GM23338 (cell line): ENCODE measurements at regions not wholly inside any gene's neighbourhood (a gene's known extent, or its start where the extent isn't known, plus 50 kb on each side); places are given as distances from the start of the nearest gene placed in this dataset.

Experiments used
- ATAC-seq: fragments of 200-7000 bp; cut with Tn5 transposase; 3 replicates; pipeline ENCODE4 v1.9.1; 2020
- DNase-seq: peaks from one replicate; pipeline ENCODE4 v3.0.0-alpha.2; 2015; ENCODE audit warnings: low spot score
- H2AFZ ChIP-seq: fragments of 200-600 bp; sonication (generic); 2 replicates; pipeline ENCODE4 v1.8.0; 2016; ENCODE audit warnings: antibody characterized with exemption, mild to moderate bottlenecking, moderate library complexity
- H3F3A ChIP-seq: fragments of 200-600 bp; sonication (generic); replicated peaks from 2 replicates; pipeline ENCODE4 v1.8.0; 2017; ENCODE audit warnings: antibody characterized with exemption, mixed run types, low read depth
- H3K27ac ChIP-seq: fragments of 200-600 bp; sonication (generic); 2 replicates; pipeline ENCODE4 v1.6.1; 2016; ENCODE audit warnings: low read depth
- H3K27me3 ChIP-seq: fragments of 200-600 bp; sonication (generic); 2 replicates; pipeline ENCODE4 v1.8.0; 2016; ENCODE audit warnings: mild to moderate bottlenecking, mixed run types, moderate library complexity; ENCODE audit not compliant: insufficient read depth
- H3K36me3 ChIP-seq: fragments of 200-600 bp; sonication (generic); 2 replicates; pipeline ENCODE4 v1.8.0; 2016; ENCODE audit warnings: mild to moderate bottlenecking; ENCODE audit not compliant: insufficient read depth
- H3K4me1 ChIP-seq: fragments of 200-600 bp; sonication (generic); 2 replicates; pipeline ENCODE4 v1.8.0; 2016; ENCODE audit warnings: mild to moderate bottlenecking, moderate library complexity; ENCODE audit not compliant: insufficient read depth
- H3K4me2 ChIP-seq: fragments of 200-600 bp; sonication (generic); 2 replicates; pipeline ENCODE4 v1.7.1; 2017; ENCODE audit warnings: mixed run types
- H3K4me3 ChIP-seq: fragments of 200-600 bp; sonication (generic); 2 replicates; pipeline ENCODE4 v1.6.1; 2016; ENCODE audit warnings: mixed run types
- H3K79me2 ChIP-seq: fragments of 200-600 bp; sonication (generic); replicated peaks from 2 replicates; pipeline ENCODE4 v1.8.0; 2017; ENCODE audit warnings: mild to moderate bottlenecking; ENCODE audit not compliant: insufficient read depth
- H3K9me2 ChIP-seq: fragments of 200-600 bp; sonication (generic); 2 replicates; pipeline ENCODE4 v1.8.0; 2017; ENCODE audit not compliant: insufficient read depth
- H4K20me1 ChIP-seq: fragments of 200-600 bp; sonication (generic); replicated peaks from 2 replicates; pipeline ENCODE4 v1.8.0; 2017; ENCODE audit warnings: mild to moderate bottlenecking; ENCODE audit not compliant: insufficient read depth
- H3K27ac Mint-ChIP-seq: 2 replicates; pipeline ENCODE4 v1.8.0; 2020; ENCODE audit warnings: inconsistent platforms, mild to moderate bottlenecking, moderate library complexity, mixed read lengths
- H3K27me3 Mint-ChIP-seq: 3 replicates; pipeline ENCODE4 v1.8.0; 2022; ENCODE audit warnings: low read depth, mild to moderate bottlenecking, moderate library complexity, mixed read lengths, inconsistent platforms; ENCODE audit not compliant: insufficient read depth, poor library complexity
- H3K36me3 Mint-ChIP-seq: 3 replicates; pipeline ENCODE4 v1.8.0; 2021; ENCODE audit warnings: low read depth, mild to moderate bottlenecking, inconsistent platforms, moderate library complexity, mixed read lengths
- H3K4me1 Mint-ChIP-seq: 3 replicates; pipeline ENCODE4 v1.8.0; 2020; ENCODE audit warnings: mild to moderate bottlenecking, inconsistent platforms, mixed read lengths
- H3K4me3 Mint-ChIP-seq: 3 replicates; pipeline ENCODE4 v1.8.0; 2021; ENCODE audit warnings: moderate library complexity, mild to moderate bottlenecking, inconsistent platforms, mixed read lengths
- H3K9me3 Mint-ChIP-seq: 3 replicates; pipeline ENCODE4 v1.8.0; 2020; ENCODE audit warnings: moderate library complexity, mild to moderate bottlenecking, inconsistent platforms, mixed read lengths
- EZH2 ChIP-seq: fragments of 200-600 bp; sonication (generic); IDR thresholded peaks from one replicate; pipeline ENCODE4 v1.8.0; 2017; ENCODE audit warnings: antibody characterized with exemption, mild to moderate bottlenecking, low read depth; ENCODE audit not compliant: unreplicated experiment
- EZH2phosphoT487 ChIP-seq: fragments of 200-600 bp; sonication (generic); IDR thresholded peaks from one replicate; pipeline ENCODE4 v1.8.1; 2018; ENCODE audit warnings: antibody characterized with exemption; ENCODE audit not compliant: unreplicated experiment
- NANOG ChIP-seq: IDR thresholded peaks from 2 replicates; pipeline ENCODE4 v1.6.1; 2016; ENCODE audit warnings: antibody characterized with exemption, borderline replicate concordance
- POLR2AphosphoS5 ChIP-seq: IDR thresholded peaks from 2 replicates; pipeline ENCODE4 v1.6.1; 2016; ENCODE audit warnings: antibody characterized with exemption, low read depth
- REST ChIP-seq: IDR thresholded peaks from one replicate; pipeline ENCODE4 v1.6.1; 2018; ENCODE audit warnings: antibody characterized with exemption; ENCODE audit not compliant: unreplicated experiment
- STAT1 ChIP-seq: IDR thresholded peaks from one replicate; pipeline ENCODE4 v1.6.1; 2016; ENCODE audit warnings: antibody characterized with exemption; ENCODE audit not compliant: unreplicated experiment
- ZNF114 ChIP-seq: fragments of 250-450 bp; sonication (Bioruptor Pico); IDR thresholded peaks from 2 replicates; pipeline ENCODE4 v1.5.0; 2020; ENCODE audit warnings: mild to moderate bottlenecking, moderate library complexity
- TF ChIP-seq, protein P1 (sequence below): fragments of 250-450 bp; sonication (Bioruptor Pico); IDR thresholded peaks from 2 replicates; pipeline ENCODE4 v1.5.0; 2020; ENCODE audit warnings: mild to moderate bottlenecking, moderate library complexity
- TF ChIP-seq, protein P2 (sequence below), 2 experiments: fragments of 200-600 bp in 1 of 2; sonication (generic) in 1 of 2; conservative IDR thresholded peaks; 2 replicates each; pipeline versions ENCODE4 v1.5.1 to v1.6.1; 2016 to 2017; ENCODE audit warnings: antibody characterized with exemption in 2 of 2, low read depth in 2 of 2, mild to moderate bottlenecking in 2 of 2, moderate library complexity in 1 of 2

DNA sequence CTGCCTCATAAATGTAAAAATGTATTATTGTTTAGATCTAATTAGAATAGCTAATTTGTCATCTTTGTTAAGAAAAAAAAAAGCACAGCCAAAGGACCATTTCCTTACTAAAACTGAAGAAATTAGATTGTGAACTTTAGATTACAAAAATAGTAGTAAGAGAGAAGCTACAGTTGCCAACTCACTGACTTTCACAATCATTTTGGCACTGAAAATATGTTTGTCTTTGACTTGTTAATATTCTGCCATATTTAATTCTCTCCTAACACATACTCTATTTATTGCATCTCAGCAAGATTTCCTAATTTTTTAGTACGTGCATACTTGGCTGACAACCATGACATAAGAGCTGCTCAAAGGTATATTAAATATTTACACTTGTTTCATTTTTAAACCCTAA lies 297.1 kb downstream of the TUSC1 start (continued):
- TF ChIP-seq, protein P1, sequence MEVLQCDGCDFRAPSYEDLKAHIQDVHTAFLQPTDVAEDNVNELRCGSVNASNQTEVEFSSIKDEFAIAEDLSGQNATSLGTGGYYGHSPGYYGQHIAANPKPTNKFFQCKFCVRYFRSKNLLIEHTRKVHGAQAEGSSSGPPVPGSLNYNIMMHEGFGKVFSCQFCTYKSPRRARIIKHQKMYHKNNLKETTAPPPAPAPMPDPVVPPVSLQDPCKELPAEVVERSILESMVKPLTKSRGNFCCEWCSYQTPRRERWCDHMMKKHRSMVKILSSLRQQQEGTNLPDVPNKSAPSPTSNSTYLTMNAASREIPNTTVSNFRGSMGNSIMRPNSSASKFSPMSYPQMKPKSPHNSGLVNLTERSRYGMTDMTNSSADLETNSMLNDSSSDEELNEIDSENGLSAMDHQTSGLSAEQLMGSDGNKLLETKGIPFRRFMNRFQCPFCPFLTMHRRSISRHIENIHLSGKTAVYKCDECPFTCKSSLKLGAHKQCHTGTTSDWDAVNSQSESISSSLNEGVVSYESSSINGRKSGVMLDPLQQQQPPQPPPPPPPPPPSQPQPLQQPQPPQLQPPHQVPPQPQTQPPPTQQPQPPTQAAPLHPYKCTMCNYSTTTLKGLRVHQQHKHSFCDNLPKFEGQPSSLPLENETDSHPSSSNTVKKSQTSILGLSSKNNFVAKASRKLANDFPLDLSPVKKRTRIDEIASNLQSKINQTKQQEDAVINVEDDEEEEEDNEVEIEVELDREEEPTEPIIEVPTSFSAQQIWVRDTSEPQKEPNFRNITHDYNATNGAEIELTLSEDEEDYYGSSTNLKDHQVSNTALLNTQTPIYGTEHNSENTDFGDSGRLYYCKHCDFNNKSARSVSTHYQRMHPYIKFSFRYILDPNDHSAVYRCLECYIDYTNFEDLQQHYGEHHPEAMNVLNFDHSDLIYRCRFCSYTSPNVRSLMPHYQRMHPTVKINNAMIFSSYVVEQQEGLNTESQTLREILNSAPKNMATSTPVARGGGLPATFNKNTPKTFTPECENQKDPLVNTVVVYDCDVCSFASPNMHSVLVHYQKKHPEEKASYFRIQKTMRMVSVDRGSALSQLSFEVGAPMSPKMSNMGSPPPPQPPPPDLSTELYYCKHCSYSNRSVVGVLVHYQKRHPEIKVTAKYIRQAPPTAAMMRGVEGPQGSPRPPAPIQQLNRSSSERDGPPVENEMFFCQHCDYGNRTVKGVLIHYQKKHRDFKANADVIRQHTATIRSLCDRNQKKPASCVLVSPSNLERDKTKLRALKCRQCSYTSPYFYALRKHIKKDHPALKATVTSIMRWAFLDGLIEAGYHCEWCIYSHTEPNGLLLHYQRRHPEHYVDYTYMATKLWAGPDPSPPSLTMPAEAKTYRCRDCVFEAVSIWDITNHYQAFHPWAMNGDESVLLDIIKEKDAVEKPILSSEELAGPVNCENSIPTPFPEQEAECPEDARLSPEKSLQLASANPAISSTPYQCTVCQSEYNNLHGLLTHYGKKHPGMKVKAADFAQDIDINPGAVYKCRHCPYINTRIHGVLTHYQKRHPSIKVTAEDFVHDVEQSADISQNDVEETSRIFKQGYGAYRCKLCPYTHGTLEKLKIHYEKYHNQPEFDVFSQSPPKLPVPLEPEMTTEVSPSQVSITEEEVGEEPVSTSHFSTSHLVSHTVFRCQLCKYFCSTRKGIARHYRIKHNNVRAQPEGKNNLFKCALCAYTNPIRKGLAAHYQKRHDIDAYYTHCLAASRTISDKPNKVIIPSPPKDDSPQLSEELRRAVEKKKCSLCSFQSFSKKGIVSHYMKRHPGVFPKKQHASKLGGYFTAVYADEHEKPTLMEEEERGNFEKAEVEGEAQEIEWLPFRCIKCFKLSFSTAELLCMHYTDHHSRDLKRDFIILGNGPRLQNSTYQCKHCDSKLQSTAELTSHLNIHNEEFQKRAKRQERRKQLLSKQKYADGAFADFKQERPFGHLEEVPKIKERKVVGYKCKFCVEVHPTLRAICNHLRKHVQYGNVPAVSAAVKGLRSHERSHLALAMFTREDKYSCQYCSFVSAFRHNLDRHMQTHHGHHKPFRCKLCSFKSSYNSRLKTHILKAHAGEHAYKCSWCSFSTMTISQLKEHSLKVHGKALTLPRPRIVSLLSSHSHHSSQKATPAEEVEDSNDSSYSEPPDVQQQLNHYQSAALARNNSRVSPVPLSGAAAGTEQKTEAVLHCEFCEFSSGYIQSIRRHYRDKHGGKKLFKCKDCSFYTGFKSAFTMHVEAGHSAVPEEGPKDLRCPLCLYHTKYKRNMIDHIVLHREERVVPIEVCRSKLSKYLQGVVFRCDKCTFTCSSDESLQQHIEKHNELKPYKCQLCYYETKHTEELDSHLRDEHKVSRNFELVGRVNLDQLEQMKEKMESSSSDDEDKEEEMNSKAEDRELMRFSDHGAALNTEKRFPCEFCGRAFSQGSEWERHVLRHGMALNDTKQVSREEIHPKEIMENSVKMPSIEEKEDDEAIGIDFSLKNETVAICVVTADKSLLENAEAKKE, result no peak

- no peaks in the 10 kb centered on the region for H3K79me2 ChIP-seq
- no peak overlapping the region for H3K27ac Mint-ChIP-seq
- ATAC-seq, result no peak
- no peak for TF ChIP-seq ZNF114
- no peak for TF ChIP-seq STAT1
- TF ChIP-seq, protein P2, sequence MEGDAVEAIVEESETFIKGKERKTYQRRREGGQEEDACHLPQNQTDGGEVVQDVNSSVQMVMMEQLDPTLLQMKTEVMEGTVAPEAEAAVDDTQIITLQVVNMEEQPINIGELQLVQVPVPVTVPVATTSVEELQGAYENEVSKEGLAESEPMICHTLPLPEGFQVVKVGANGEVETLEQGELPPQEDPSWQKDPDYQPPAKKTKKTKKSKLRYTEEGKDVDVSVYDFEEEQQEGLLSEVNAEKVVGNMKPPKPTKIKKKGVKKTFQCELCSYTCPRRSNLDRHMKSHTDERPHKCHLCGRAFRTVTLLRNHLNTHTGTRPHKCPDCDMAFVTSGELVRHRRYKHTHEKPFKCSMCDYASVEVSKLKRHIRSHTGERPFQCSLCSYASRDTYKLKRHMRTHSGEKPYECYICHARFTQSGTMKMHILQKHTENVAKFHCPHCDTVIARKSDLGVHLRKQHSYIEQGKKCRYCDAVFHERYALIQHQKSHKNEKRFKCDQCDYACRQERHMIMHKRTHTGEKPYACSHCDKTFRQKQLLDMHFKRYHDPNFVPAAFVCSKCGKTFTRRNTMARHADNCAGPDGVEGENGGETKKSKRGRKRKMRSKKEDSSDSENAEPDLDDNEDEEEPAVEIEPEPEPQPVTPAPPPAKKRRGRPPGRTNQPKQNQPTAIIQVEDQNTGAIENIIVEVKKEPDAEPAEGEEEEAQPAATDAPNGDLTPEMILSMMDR (conservative IDR thresholded peaks at IDR 0.05; ENCODE audit: low read depth in 2 of 2), result no peak
- no peak for TF ChIP-seq POLR2AphosphoS5
- TF ChIP-seq EZH2, result no peak
- no peak for TF ChIP-seq REST
- TF ChIP-seq EZH2phosphoT487, result no peak
- no peak for TF ChIP-seq NANOG
Measured at GRCh38 chr9:25377039-25377438, 301.2 kb downstream of the TUSC1 start.

More at GRCh38 chr9:25377039-25377438, 301.2 kb downstream of the TUSC1 start:
- no peaks in the 10 kb centered on the region for H3K36me3 ChIP-seq
- peak overlapping the region; percentile 39; the same call in 1 of the 2 replicates for H2AFZ ChIP-seq
- H3K4me3 Mint-ChIP-seq, result no peak overlapping the region
- H3K4me1 Mint-ChIP-seq, result no peaks in the 10 kb centered on the region
- no peaks in the 10 kb centered on the region for H3K4me1 ChIP-seq
- DNase-seq, result no peak
- no peak overlapping the region for H3K4me2 ChIP-seq
- no peaks in the 10 kb centered on the region for H3K36me3 Mint-ChIP-seq
- no peaks in the 10 kb centered on the region for H4K20me1 ChIP-seq
- no peaks in the 10 kb centered on the region for H3K27me3 ChIP-seq
- no peak overlapping the region for H3K4me3 ChIP-seq
- no peaks in the 10 kb centered on the region for H3K9me3 Mint-ChIP-seq
- no peaks in the 10 kb centered on the region for H3K9me2 ChIP-seq
- no peaks in the 10 kb centered on the region for H3K27me3 Mint-ChIP-seq
- H3F3A ChIP-seq, result no peaks in the 10 kb centered on the region
- no peak overlapping the region for H3K27ac ChIP-seq
